Bronchial epithelial cell (primary cell): ENCODE measurements at regions not wholly inside any gene's neighbourhood (a gene's known extent, or its start where the extent isn't known, plus 50 kb on each side); places are given as distances from the start of the nearest gene placed in this dataset.

Source experiments
- DNase-seq: peaks from one replicate; pipeline ENCODE4 v3.0.0-alpha.2; 2010; ENCODE audit warnings: low read depth
- FAIRE-seq: peaks from 2 replicates; lab custom pipeline; 2011; peaks lifted over from hg19 to GRCh38; lab: Jason Lieb, UNC
- H3K27me3 ChIP-seq: 2 replicates; pipeline ENCODE4 v1.5.1; 2011; ENCODE audit warnings: low read length; ENCODE audit not compliant: control insufficient read depth, insufficient read depth
- H3K36me3 ChIP-seq: 2 replicates; pipeline ENCODE4 v1.5.1; 2011; ENCODE audit warnings: low read length; ENCODE audit not compliant: control insufficient read depth, insufficient read depth
- H3K4me3 ChIP-seq: 2 replicates; pipeline ENCODE4 v1.5.1; 2011; ENCODE audit warnings: mild to moderate bottlenecking, low read depth, low read length, control low read depth
- TF ChIP-seq, protein P1 (sequence below): IDR thresholded peaks from 2 replicates; pipeline ENCODE4 v1.5.1; 2011; ENCODE audit warnings: mild to moderate bottlenecking, moderate library complexity, low read length, control low read depth, inconsistent platforms; ENCODE audit not compliant: insufficient read depth, severe bottlenecking

DNA sequence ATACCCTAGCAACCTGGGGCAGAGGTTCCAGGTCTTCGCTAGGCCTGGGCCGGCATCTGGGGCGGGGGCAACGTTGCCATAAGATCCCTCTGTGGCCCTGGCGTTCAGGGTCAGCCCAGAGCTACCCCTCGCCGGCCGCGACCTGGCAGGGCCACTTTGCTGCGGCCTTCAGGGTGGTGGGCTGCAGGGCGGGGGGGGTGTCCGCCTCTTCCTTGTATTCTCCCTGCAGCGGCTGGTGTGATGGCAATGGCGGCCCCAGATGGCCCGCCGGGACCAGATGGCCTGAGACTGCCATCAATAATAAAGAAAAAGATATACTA is 539.2 kb upstream of the POT1 start:
- TF ChIP-seq, protein P1, sequence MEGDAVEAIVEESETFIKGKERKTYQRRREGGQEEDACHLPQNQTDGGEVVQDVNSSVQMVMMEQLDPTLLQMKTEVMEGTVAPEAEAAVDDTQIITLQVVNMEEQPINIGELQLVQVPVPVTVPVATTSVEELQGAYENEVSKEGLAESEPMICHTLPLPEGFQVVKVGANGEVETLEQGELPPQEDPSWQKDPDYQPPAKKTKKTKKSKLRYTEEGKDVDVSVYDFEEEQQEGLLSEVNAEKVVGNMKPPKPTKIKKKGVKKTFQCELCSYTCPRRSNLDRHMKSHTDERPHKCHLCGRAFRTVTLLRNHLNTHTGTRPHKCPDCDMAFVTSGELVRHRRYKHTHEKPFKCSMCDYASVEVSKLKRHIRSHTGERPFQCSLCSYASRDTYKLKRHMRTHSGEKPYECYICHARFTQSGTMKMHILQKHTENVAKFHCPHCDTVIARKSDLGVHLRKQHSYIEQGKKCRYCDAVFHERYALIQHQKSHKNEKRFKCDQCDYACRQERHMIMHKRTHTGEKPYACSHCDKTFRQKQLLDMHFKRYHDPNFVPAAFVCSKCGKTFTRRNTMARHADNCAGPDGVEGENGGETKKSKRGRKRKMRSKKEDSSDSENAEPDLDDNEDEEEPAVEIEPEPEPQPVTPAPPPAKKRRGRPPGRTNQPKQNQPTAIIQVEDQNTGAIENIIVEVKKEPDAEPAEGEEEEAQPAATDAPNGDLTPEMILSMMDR = no peak
- no peak overlapping the region for H3K4me3 ChIP-seq
- FAIRE-seq (no peak), DNase-seq (no peak)
- H3K36me3 ChIP-seq = no peaks in the 10 kb centered on the region
- H3K27me3 ChIP-seq = no peaks in the 10 kb centered on the region

DNA sequence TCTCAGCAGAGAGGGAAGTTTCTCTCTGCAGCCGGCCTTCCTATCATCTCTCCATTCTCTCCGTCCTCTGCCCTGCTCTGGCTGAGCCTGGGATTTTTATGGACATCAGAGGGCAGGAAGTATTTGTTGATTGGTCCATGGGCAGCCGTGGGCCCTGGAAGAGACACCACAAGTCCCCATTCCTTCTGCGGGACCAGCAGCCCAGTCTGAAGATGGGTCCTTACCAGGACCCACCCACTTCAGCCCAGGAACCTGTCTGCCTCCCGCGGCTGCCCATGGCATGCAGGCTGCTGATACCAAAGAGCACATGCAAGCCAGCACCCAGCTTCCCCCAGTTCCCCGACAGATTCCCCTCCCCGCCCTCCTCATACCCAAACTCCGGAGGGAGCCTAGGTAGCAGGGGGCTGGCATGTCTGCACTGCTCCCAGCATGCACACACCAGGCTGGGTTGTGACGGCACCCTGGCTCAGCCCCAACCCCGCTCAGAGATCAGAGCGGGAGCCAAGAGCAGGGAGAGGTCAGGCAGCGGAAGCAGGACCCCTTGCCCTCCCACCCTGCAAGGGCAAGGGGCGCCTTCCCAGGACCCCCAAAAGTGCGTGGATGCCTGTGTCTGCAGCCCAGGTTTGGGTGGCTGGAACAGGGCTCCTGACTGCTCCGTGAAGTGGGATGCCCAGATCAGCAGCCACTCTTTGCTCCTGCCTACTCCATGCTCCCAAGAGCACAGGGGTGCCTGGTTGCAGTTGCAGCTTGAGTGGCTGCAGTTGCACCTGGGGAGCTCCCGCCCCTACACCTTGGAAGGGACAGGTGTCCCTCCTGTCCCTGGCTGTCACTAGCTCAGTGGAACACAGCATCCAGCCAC is 538.6 kb upstream of the POT1 start:
- TF ChIP-seq, protein P1 = no peak
- no peaks in the 10 kb centered on the region for H3K36me3 ChIP-seq
- no peak for DNase-seq
- H3K27me3 ChIP-seq = no peaks in the 10 kb centered on the region
- no peak for FAIRE-seq
- H3K4me3 ChIP-seq = no peak overlapping the region

DNA sequence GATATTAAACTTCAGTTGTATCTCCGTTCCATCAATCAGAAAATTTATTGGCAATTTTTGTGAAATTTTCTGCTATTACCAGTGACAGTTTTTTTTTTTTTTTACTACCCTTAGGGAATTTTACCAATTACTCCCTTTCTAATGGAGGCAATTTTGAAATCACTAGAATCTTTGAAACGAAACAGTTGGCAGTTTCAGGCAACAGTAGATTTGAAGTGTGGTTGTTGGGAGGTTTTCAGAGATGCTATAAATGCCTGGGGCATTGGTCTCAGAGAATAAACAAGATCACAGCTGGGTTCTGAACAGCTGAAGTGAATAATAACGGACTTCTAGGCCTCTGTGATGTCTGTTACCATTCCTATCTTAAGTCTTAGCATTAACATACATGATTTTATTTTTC is 535.9 kb upstream of the POT1 start:
- Histone ChIP-seq H3K4me3 (no peak overlapping the region), H3K36me3 (no peaks in the 10 kb centered on the region), H3K27me3 (no peaks in the 10 kb centered on the region)
- DNase-seq = no peak
- FAIRE-seq = no peak
- TF ChIP-seq, protein P1 = no peak

DNA sequence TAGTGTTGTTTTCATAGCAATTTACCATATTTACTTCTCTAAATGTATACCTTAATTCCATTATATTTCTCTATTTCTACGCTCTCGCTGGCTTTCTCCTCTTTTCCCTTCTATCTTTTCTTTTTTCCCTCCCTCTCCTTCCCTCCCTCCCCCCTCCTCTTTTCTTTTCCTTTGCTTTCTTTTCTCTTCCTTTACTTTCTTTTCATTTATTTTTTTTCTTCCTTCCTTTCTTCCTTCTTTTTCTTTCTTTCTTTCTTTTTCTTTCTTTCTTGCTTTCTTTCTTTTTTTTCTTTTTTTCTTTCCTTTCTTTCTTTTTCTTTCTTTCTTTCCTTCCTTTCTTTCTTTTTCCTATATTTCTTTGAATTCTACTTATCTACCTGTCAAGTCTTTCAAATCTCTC is 533.0 kb upstream of the POT1 start:
- Histone ChIP-seq H3K36me3 (no peaks in the 10 kb centered on the region), H3K27me3 (no peaks in the 10 kb centered on the region), H3K4me3 (no peak overlapping the region)
- FAIRE-seq = no peak
- no peak for DNase-seq
- TF ChIP-seq, protein P1 = no peak

DNA sequence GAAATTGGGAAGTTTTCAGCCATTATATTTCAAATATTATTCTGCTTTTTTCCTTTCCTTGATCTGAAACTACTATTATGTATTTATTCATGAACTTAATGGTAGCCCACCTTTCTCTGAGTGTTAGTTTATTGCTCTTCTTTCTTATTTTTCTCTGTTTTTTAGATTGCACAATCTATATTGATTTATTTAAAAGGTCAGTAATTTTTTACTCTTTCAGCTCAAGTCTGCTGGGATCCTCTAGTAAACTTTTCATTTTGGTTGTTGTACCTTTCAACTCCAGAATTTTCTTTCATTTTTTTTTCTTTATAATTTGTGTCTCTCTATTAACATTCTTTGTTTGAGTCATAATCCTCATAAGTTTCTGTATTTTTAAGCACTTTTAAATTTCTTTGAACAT is 529.4 kb upstream of the POT1 start:
- no peaks in the 10 kb centered on the region for H3K27me3 ChIP-seq
- H3K36me3 ChIP-seq = no peaks in the 10 kb centered on the region
- FAIRE-seq = no peak
- TF ChIP-seq, protein P1 = no peak
- no peak overlapping the region for H3K4me3 ChIP-seq
- no peak for DNase-seq

DNA sequence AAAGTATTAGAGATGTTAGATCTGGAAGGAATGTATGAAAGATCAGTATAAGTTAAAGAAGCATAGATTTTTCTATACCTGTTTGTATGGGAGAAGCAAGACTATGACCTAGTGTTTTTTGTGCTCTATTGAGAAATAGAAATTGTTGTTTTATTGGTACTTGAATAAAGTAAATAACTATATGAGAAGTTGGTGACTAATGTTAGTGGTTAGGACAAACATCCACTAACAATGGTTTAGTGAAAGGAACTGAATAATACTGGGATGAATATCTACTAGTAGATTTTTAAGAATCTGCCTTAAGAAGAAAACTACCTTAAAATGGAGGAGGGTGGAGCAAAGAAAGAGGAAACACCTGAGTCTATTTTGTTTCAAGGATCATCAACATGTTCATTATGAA is 521.1 kb upstream of the POT1 start:
- DNase-seq = peak; percentile 63
- FAIRE-seq = no peak
- Histone ChIP-seq H3K4me3 (no peak overlapping the region), H3K36me3 (no peaks in the 10 kb centered on the region), H3K27me3 (no peaks in the 10 kb centered on the region)
- TF ChIP-seq, protein P1 = no peak
